H9 (cell line): ENCODE measurements at regions not wholly inside any gene's neighbourhood (a gene's known extent, or its start where the extent isn't known, plus 50 kb on each side); places are given as distances from the start of the nearest gene placed in this dataset.

Source experiments
- DNase-seq: peaks from one replicate; pipeline ENCODE4 v3.0.0-alpha.2; 2017
- H2AFZ ChIP-seq: one replicate; pipeline ENCODE4 v1.6.1; 2013; ENCODE audit warnings: mild to moderate bottlenecking, low read length, control low read depth, moderate library complexity
- H2AK5ac ChIP-seq: 2 replicates; pipeline ENCODE4 v1.6.1; 2013; ENCODE audit warnings: low read length, control low read depth, mixed read lengths; ENCODE audit not compliant: insufficient read length
- H2BK120ac ChIP-seq: one replicate; pipeline ENCODE4 v1.6.1; 2013; ENCODE audit warnings: low read depth, mild to moderate bottlenecking, low read length, control low read depth, inconsistent platforms; ENCODE audit not compliant: poor library complexity, severe bottlenecking
- H2BK12ac ChIP-seq: 2 replicates; pipeline ENCODE4 v1.6.1; 2013; ENCODE audit warnings: low read length, control low read depth, mixed read lengths, low read depth; ENCODE audit not compliant: insufficient read length
- H2BK15ac ChIP-seq: 2 replicates; pipeline ENCODE4 v1.6.1; 2013; ENCODE audit warnings: low read depth, low read length, control low read depth
- H2BK20ac ChIP-seq: one replicate; pipeline ENCODE4 v1.6.1; 2013; ENCODE audit warnings: low read depth, mild to moderate bottlenecking, low read length, control low read depth, inconsistent platforms; ENCODE audit not compliant: poor library complexity, severe bottlenecking
- H2BK5ac ChIP-seq: 2 replicates; pipeline ENCODE4 v1.6.1; 2013; ENCODE audit warnings: low read length, control low read depth, mixed read lengths; ENCODE audit not compliant: insufficient read length
- H3K14ac ChIP-seq: 2 replicates; pipeline ENCODE4 v1.6.1; 2013; ENCODE audit warnings: low read length, control low read depth; ENCODE audit not compliant: insufficient read depth
- H3K18ac ChIP-seq: 2 replicates; pipeline ENCODE4 v1.6.1; 2013; ENCODE audit warnings: low read depth, mild to moderate bottlenecking, mixed read lengths, low read length, control low read depth; ENCODE audit not compliant: insufficient read length
- H3K23ac ChIP-seq: 2 replicates; pipeline ENCODE4 v1.6.1; 2013; ENCODE audit warnings: low read length, control low read depth, mixed read lengths, low read depth; ENCODE audit not compliant: insufficient read length
- H3K23me2 ChIP-seq: 2 replicates; pipeline ENCODE4 v1.6.1; 2013; ENCODE audit warnings: low read depth, mild to moderate bottlenecking, mixed read lengths, low read length, control low read depth; ENCODE audit not compliant: insufficient read length, poor library complexity, severe bottlenecking
- H3K27ac ChIP-seq: 2 replicates; pipeline ENCODE4 v1.5.1; 2013; ENCODE audit warnings: low read length, control low read depth, mixed read lengths, low read depth; ENCODE audit not compliant: insufficient read length
- H3K27me3 ChIP-seq: 2 replicates; pipeline ENCODE4 v1.6.1; 2013; ENCODE audit warnings: low read length, control low read depth, inconsistent platforms; ENCODE audit not compliant: insufficient read depth
- H3K4ac ChIP-seq: 2 replicates; pipeline ENCODE4 v1.6.1; 2013; ENCODE audit warnings: low read depth, mild to moderate bottlenecking, control low read depth, inconsistent platforms, low read length, moderate library complexity
- H3K4me1 ChIP-seq: 2 replicates; pipeline ENCODE4 v1.6.1; 2013; ENCODE audit warnings: low read length, control low read depth, inconsistent platforms; ENCODE audit not compliant: insufficient read depth
- H3K4me2 ChIP-seq: 2 replicates; pipeline ENCODE4 v1.6.1; 2013; ENCODE audit warnings: low read length, control low read depth, mixed read lengths; ENCODE audit not compliant: insufficient read length, insufficient read depth
- H3K56ac ChIP-seq: 2 replicates; pipeline ENCODE4 v1.6.1; 2013; ENCODE audit warnings: low read depth, mild to moderate bottlenecking, mixed read lengths, low read length, control low read depth; ENCODE audit not compliant: insufficient read length
- H3K79me1 ChIP-seq: 2 replicates; pipeline ENCODE4 v1.6.1; 2013; ENCODE audit warnings: low read depth, mild to moderate bottlenecking, moderate library complexity, low read length, control low read depth, inconsistent platforms; ENCODE audit not compliant: insufficient read depth, poor library complexity, severe bottlenecking
- H3K79me2 ChIP-seq: 2 replicates; pipeline ENCODE4 v1.6.1; 2013; ENCODE audit warnings: low read length, control low read depth, inconsistent platforms; ENCODE audit not compliant: insufficient read depth
- H3K9ac ChIP-seq: 2 replicates; pipeline ENCODE4 v1.6.1; 2013; ENCODE audit warnings: low read length, control low read depth, mixed read lengths; ENCODE audit not compliant: insufficient read length; ENCODE audit errors: extremely low read depth
- H3K9me3 ChIP-seq: one replicate; pipeline ENCODE4 v1.6.1; 2013; ENCODE audit warnings: low read depth, low read length, inconsistent platforms; ENCODE audit not compliant: control insufficient read depth
- H3T11ph ChIP-seq: one replicate; pipeline ENCODE4 v1.6.1; 2013; ENCODE audit warnings: mild to moderate bottlenecking, low read length, control low read depth, inconsistent platforms
- H4K20me1 ChIP-seq: one replicate; pipeline ENCODE4 v1.6.1; 2013; ENCODE audit not compliant: control insufficient read depth, insufficient read length, insufficient read depth
- H4K5ac ChIP-seq: 2 replicates; pipeline ENCODE4 v1.6.1; 2013; ENCODE audit warnings: low read depth, mild to moderate bottlenecking, mixed read lengths, low read length, control low read depth; ENCODE audit not compliant: insufficient read length
- H4K8ac ChIP-seq: replicated peaks from 2 replicates; pipeline ENCODE4 v1.6.1; 2013; ENCODE audit warnings: low read length, control low read depth, mixed read lengths, low read depth; ENCODE audit not compliant: insufficient read length
- H4K91ac ChIP-seq: 2 replicates; pipeline ENCODE4 v1.6.1; 2013; ENCODE audit warnings: low read depth, mild to moderate bottlenecking, moderate library complexity, mixed read lengths, low read length, control low read depth; ENCODE audit not compliant: insufficient read length
- H3K27ac Mint-ChIP-seq, 3 experiments: 2 replicates in 2 of 3; 3 replicates in 1 of 3; pipeline ENCODE4 v1.8.0; 2020 to 2021; ENCODE audit warnings: mixed read lengths in 3 of 3, mild to moderate bottlenecking in 1 of 3, moderate library complexity in 1 of 3
- H3K27me3 Mint-ChIP-seq: 2 replicates; pipeline ENCODE4 v1.8.0; 2021; ENCODE audit warnings: low read depth, mild to moderate bottlenecking, moderate library complexity, mixed read lengths
- H3K36me3 Mint-ChIP-seq, 3 experiments: 2 replicates in 2 of 3; 3 replicates in 1 of 3; pipeline ENCODE4 v1.8.0; 2020 to 2021; ENCODE audit warnings: low read depth in 3 of 3, mixed read lengths in 3 of 3; ENCODE audit not compliant: insufficient read depth in 1 of 3
- H3K4me1 Mint-ChIP-seq, 2 experiments: 2 replicates each; pipeline ENCODE4 v1.8.0; 2020; ENCODE audit warnings: mixed read lengths in 2 of 2
- H3K4me3 Mint-ChIP-seq, 2 experiments: 2 replicates in 1 of 2; 3 replicates in 1 of 2; pipeline ENCODE4 v1.8.0; 2020 to 2021; ENCODE audit warnings: mild to moderate bottlenecking in 2 of 2, mixed read lengths in 2 of 2, moderate library complexity in 1 of 2
- H3K9me3 Mint-ChIP-seq, 2 experiments: 2 replicates in 1 of 2; 3 replicates in 1 of 2; pipeline ENCODE4 v1.8.0; 2020; ENCODE audit warnings: mild to moderate bottlenecking in 2 of 2, mixed read lengths in 2 of 2, moderate library complexity in 1 of 2
- WGBS: extraction: QIAGEN DNeasy Blood & Tissue Kit; methylation state at CpG from one replicate; pipeline ENCODE4 v1.1.7; 2013; ENCODE audit warnings: missing lambda C conversion rate, low lambda C conversion rate, mixed read lengths; ENCODE audit not compliant: insufficient read length; ENCODE audit errors: extremely low coverage; 5-methylcytosine and 5-hydroxymethylcytosine counted together
- TF ChIP-seq, protein P1 (sequence below): fragments of 200-600 bp; sonication (generic); conservative IDR thresholded peaks from 3 replicates; pipeline ENCODE4 v1.8.0; 2021; ENCODE audit warnings: antibody characterized with exemption, mild to moderate bottlenecking

DNA sequence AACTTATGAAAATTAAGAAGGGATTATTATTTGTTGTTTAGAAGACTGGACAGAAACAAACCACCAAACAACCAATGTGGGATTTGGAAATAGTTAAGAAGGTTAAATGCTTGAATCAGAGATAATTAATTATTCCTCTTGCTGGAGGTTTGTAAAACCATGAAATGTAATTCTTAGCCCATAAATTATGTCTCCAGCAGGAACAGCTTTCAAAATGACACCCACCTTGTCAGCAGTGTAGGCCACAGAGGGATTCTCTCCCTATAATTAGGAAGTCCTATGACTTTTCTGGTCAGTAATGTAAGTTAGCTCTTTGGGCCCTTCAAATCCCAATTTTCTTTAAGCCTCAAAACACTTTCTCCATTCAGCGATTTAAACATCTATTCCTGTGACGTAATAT, 63.3 kb downstream of the DRD1 start:
- no peak overlapping the region for H2AFZ ChIP-seq
- H3K9me3 ChIP-seq: no peaks in the 10 kb centered on the region
- H3K14ac ChIP-seq: no peak overlapping the region
- no peak overlapping the region for H2BK12ac ChIP-seq
- no peaks in the 10 kb centered on the region; a peak in 1 of 5 replicates for H3K9me3 Mint-ChIP-seq
- DNase-seq: no peak
- no peak overlapping the region for H3K18ac ChIP-seq
- no peak overlapping the region for H2AK5ac ChIP-seq
- no peak overlapping the region for H3K27ac ChIP-seq
- peaks cover 4% of the 10 kb centered on the region in 2 experiments for H3K4me1 Mint-ChIP-seq
- H4K8ac ChIP-seq: no peak overlapping the region
- H3K4me1 ChIP-seq: no peaks in the 10 kb centered on the region; the same call in 1 of the 2 replicates
- H4K20me1 ChIP-seq: no peaks in the 10 kb centered on the region
- no peak overlapping the region for H4K5ac ChIP-seq
- H3K27me3 Mint-ChIP-seq: peaks cover 3% of the 10 kb centered on the region
- H3K4me3 Mint-ChIP-seq: no peak overlapping the region
- no peak overlapping the region for H4K91ac ChIP-seq
- H3K9ac ChIP-seq: no peak overlapping the region
- H2BK20ac ChIP-seq: no peak overlapping the region
- no peak overlapping the region for H3K27ac Mint-ChIP-seq
- no peaks in the 10 kb centered on the region for H3K27me3 ChIP-seq
- H3K4ac ChIP-seq: no peak overlapping the region
- no peak overlapping the region for H2BK15ac ChIP-seq
- no peak overlapping the region for H3K56ac ChIP-seq
- WGBS: no CpG with 5 or more reads among the region's 2 CpGs
- no peaks in the 10 kb centered on the region for H3K79me2 ChIP-seq
- no peaks in the 10 kb centered on the region; a peak in 1 of 7 replicates for H3K36me3 Mint-ChIP-seq
- H3T11ph ChIP-seq: no peak overlapping the region
- H2BK120ac ChIP-seq: no peak overlapping the region
- no peaks in the 10 kb centered on the region for H3K79me1 ChIP-seq
- H2BK5ac ChIP-seq: no peak overlapping the region
- H3K4me2 ChIP-seq: no peak overlapping the region
- no peaks in the 10 kb centered on the region for H3K23me2 ChIP-seq
- H3K23ac ChIP-seq: no peak overlapping the region
- TF ChIP-seq, protein P1, sequence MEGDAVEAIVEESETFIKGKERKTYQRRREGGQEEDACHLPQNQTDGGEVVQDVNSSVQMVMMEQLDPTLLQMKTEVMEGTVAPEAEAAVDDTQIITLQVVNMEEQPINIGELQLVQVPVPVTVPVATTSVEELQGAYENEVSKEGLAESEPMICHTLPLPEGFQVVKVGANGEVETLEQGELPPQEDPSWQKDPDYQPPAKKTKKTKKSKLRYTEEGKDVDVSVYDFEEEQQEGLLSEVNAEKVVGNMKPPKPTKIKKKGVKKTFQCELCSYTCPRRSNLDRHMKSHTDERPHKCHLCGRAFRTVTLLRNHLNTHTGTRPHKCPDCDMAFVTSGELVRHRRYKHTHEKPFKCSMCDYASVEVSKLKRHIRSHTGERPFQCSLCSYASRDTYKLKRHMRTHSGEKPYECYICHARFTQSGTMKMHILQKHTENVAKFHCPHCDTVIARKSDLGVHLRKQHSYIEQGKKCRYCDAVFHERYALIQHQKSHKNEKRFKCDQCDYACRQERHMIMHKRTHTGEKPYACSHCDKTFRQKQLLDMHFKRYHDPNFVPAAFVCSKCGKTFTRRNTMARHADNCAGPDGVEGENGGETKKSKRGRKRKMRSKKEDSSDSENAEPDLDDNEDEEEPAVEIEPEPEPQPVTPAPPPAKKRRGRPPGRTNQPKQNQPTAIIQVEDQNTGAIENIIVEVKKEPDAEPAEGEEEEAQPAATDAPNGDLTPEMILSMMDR: no peak
